HEK293 (cell line): ENCODE measurements at regions not wholly inside any gene's neighbourhood (a gene's known extent, or its start where the extent isn't known, plus 50 kb on each side); places are given as distances from the start of the nearest gene placed in this dataset.

ENCODE experiments used
- CTCF ChIA-PET: fragments of 350-600 bp; formaldehyde crosslinking; extraction: SDS; loops from one replicate; lab custom pipeline; 2021; ENCODE audit warnings: antibody characterized with exemption; lab: Yijun Ruan, JAX
- POLR2A ChIA-PET: fragments of 300-600 bp; formaldehyde crosslinking; extraction: SDS; loops from one replicate; lab custom pipeline; 2020; ENCODE audit warnings: antibody characterized with exemption, inconsistent platforms; lab: Yijun Ruan, JAX
- H3K27ac ChIP-seq: fragments of 200-500 bp; sonication (Bioruptor generic); 2 replicates; pipeline ENCODE4 v1.5.1; 2014; ENCODE audit warnings: low read depth, low read length, control low read depth, inconsistent platforms; ENCODE audit errors: extremely low read depth
- H3K36me3 ChIP-seq, 2 experiments: fragments of 200-500 bp in 1 of 2; sonication (Bioruptor generic) in 1 of 2; 1 replicate in 1 of 2; 2 replicates in 1 of 2; pipeline ENCODE4 v1.5.1; 2014 to 2017; ENCODE audit warnings: inconsistent platforms in 2 of 2, low read length in 2 of 2; ENCODE audit not compliant: control insufficient read depth in 2 of 2, insufficient read depth in 1 of 2
- H3K4me1 ChIP-seq: fragments of 200-500 bp; sonication (Bioruptor generic); 2 replicates; pipeline ENCODE4 v1.5.1; 2014; ENCODE audit warnings: mild to moderate bottlenecking, low read length, inconsistent platforms; ENCODE audit not compliant: control insufficient read depth, insufficient read depth
- H3K4me3 ChIP-seq: 2 replicates; pipeline ENCODE4 v1.5.1; 2011; ENCODE audit warnings: low read depth, mild to moderate bottlenecking, control low read depth, low read length, moderate library complexity
- H3K9me3 ChIP-seq: fragments of 200-500 bp; sonication (Bioruptor generic); 2 replicates; pipeline ENCODE4 v1.5.1; 2014; ENCODE audit warnings: low read depth, low read length, inconsistent platforms; ENCODE audit not compliant: control insufficient read depth, insufficient read depth
- BCL11B ChIP-seq: fragments of 450-650 bp; formaldehyde crosslinking; IDR thresholded peaks from 2 replicates; pipeline ENCODE4 v1.5.1; 2016; ENCODE audit warnings: low read depth, missing biosample characterization, missing genetic modification characterization
- GLI2 ChIP-seq: fragments of 450-650 bp; formaldehyde crosslinking; IDR thresholded peaks from 2 replicates; pipeline ENCODE4; 2017; ENCODE audit warnings: missing biosample characterization, missing genetic modification characterization, low read depth, borderline replicate concordance
- KLF7 ChIP-seq: fragments of 450-650 bp; formaldehyde crosslinking; IDR thresholded peaks from 2 replicates; pipeline ENCODE4 v1.5.1; 2016; ENCODE audit warnings: missing biosample characterization, missing genetic modification characterization, borderline replicate concordance
- SALL2 ChIP-seq: fragments of 450-650 bp; formaldehyde crosslinking; IDR thresholded peaks from 2 replicates; pipeline ENCODE4 v1.5.0; 2017; ENCODE audit warnings: missing biosample characterization, mild to moderate bottlenecking, missing genetic modification characterization, borderline replicate concordance
- TCF7L2 ChIP-seq: IDR thresholded peaks from 2 replicates; pipeline ENCODE4 v1.6.1; 2011; ENCODE audit warnings: low read depth, mild to moderate bottlenecking, inconsistent platforms, low read length, moderate library complexity, borderline replicate concordance
- ZBTB17 ChIP-seq: fragments of 450-650 bp; formaldehyde crosslinking; IDR thresholded peaks from 2 replicates; pipeline ENCODE4 v1.5.1; 2016; ENCODE audit warnings: missing biosample characterization, missing genetic modification characterization
- ZBTB8A ChIP-seq: fragments of 450-650 bp; formaldehyde crosslinking; IDR thresholded peaks from 2 replicates; pipeline ENCODE4 v1.5.1; 2016; ENCODE audit warnings: missing biosample characterization, missing genetic modification characterization
- ZNF132 ChIP-seq: fragments of 450-650 bp; formaldehyde crosslinking; IDR thresholded peaks from 2 replicates; pipeline ENCODE4 v1.5.1; 2017; ENCODE audit warnings: missing biosample characterization, missing genetic modification characterization, borderline replicate concordance
- ZNF19 ChIP-seq: fragments of 450-650 bp; formaldehyde crosslinking; IDR thresholded peaks from 2 replicates; pipeline ENCODE4; 2016; ENCODE audit warnings: missing biosample characterization, missing genetic modification characterization, low read depth
- ZNF214 ChIP-seq: fragments of 450-650 bp; formaldehyde crosslinking; IDR thresholded peaks from 2 replicates; pipeline ENCODE4 v1.5.1; 2017; ENCODE audit warnings: missing biosample characterization, mild to moderate bottlenecking, missing genetic modification characterization, borderline replicate concordance
- ZNF280C ChIP-seq: fragments of 450-650 bp; formaldehyde crosslinking; IDR thresholded peaks from 2 replicates; pipeline ENCODE4 v1.5.1; 2016; ENCODE audit warnings: missing biosample characterization, missing genetic modification characterization
- ZNF510 ChIP-seq: fragments of 450-650 bp; formaldehyde crosslinking; IDR thresholded peaks from 2 replicates; pipeline ENCODE4 v1.5.1; 2018; ENCODE audit warnings: mild to moderate bottlenecking, missing genetic modification characterization, missing biosample characterization; ENCODE audit not compliant: insufficient replicate concordance
- ZNF518A ChIP-seq: fragments of 450-650 bp; formaldehyde crosslinking; conservative IDR thresholded peaks from 2 replicates; pipeline ENCODE4 v1.5.1; 2016; ENCODE audit warnings: low read depth, missing biosample characterization, missing genetic modification characterization
- ZNF530 ChIP-seq: fragments of 450-650 bp; formaldehyde crosslinking; IDR thresholded peaks from 2 replicates; pipeline ENCODE4 v1.5.1; 2016; ENCODE audit warnings: low read depth, missing biosample characterization, missing genetic modification characterization
- ZNF623 ChIP-seq: fragments of 450-650 bp; formaldehyde crosslinking; IDR thresholded peaks from 2 replicates; pipeline ENCODE4 v1.5.1; 2016; ENCODE audit warnings: missing biosample characterization, missing genetic modification characterization
- ZNF701 ChIP-seq: fragments of 450-650 bp; formaldehyde crosslinking; IDR thresholded peaks from 2 replicates; pipeline ENCODE4 v1.5.1; 2016; ENCODE audit warnings: missing biosample characterization, missing genetic modification characterization
- ZNF785 ChIP-seq: fragments of 450-650 bp; formaldehyde crosslinking; IDR thresholded peaks from 2 replicates; pipeline ENCODE4 v1.5.1; 2016; ENCODE audit warnings: missing biosample characterization, missing genetic modification characterization
- ZSCAN18 ChIP-seq: fragments of 450-650 bp; formaldehyde crosslinking; IDR thresholded peaks from 2 replicates; pipeline ENCODE4 v1.5.1; 2016; ENCODE audit warnings: missing biosample characterization, missing genetic modification characterization
- ZSCAN23 ChIP-seq: fragments of 450-650 bp; formaldehyde crosslinking; IDR thresholded peaks from 2 replicates; pipeline ENCODE4 v1.5.1; 2016; ENCODE audit warnings: missing biosample characterization, missing genetic modification characterization

- ChIA-PET CTCF (no interaction called here), POLR2A (no interaction called here)
- Histone ChIP-seq H3K4me3 (no peak overlapping the region), H3K27ac (no peak overlapping the region), H3K9me3 (no peaks in the 10 kb centered on the region), H3K4me1 (no peaks in the 10 kb centered on the region), H3K36me3 (no peaks in the 10 kb centered on the region)
- TF ChIP-seq ZNF518A (tag by site-specific recombination), result no peak
- no peak for TF ChIP-seq ZNF214 (tag by site-specific recombination)
- TF ChIP-seq ZNF701 (tag by site-specific recombination), result no peak
- no peak for TF ChIP-seq GLI2 (tag by site-specific recombination)
- no peak for TF ChIP-seq TCF7L2
- no peak for TF ChIP-seq KLF7 (tag by site-specific recombination)
- no peak for TF ChIP-seq ZNF623 (tag by site-specific recombination)
- TF ChIP-seq ZBTB17 (tag by site-specific recombination), result no peak
- no peak for TF ChIP-seq ZSCAN23 (tag by site-specific recombination)
- no peak for TF ChIP-seq ZNF530
- no peak for TF ChIP-seq ZBTB8A
- no peak for TF ChIP-seq ZSCAN18 (tag by site-specific recombination)
- no peak for TF ChIP-seq ZNF280C (tag by site-specific recombination)
- TF ChIP-seq ZNF510 (tag by site-specific recombination), result no peak
- no peak for TF ChIP-seq SALL2
- TF ChIP-seq ZNF785 (tag by site-specific recombination), result no peak
- no peak for TF ChIP-seq ZNF132 (tag by site-specific recombination)
- TF ChIP-seq, all 188 proteins: peak for 0
Observed at GRCh38 chr5:110159202-110159601, 469.5 kb downstream of the MAN2A1 start.

- H3K27ac ChIP-seq, result no peak overlapping the region
- ChIA-PET POLR2A (no interaction called here), CTCF (no interaction called here)
- H3K4me1 ChIP-seq, result no peaks in the 10 kb centered on the region
- no peaks in the 10 kb centered on the region for H3K9me3 ChIP-seq
- H3K36me3 ChIP-seq, result no peaks in the 10 kb centered on the region
- H3K4me3 ChIP-seq, result no peak overlapping the region
- TF ChIP-seq BCL11B (no peak), ZNF19 (tag by site-specific recombination) (no peak)
Observed at GRCh38 chr5:110161162-110161561, 471.4 kb downstream of the MAN2A1 start.
